Heart left ventricle (tissue), 13 donors: ENCODE measurements at regions not wholly inside any gene's neighbourhood (a gene's known extent, or its start where the extent isn't known, plus 50 kb on each side); places are given as distances from the start of the nearest gene placed in this dataset.

Experiments
- CTCF ChIP-seq, 12 donors: fragments of 200-600 bp; sonication (generic) in 4 of 12; IDR thresholded peaks; one replicate each; pipeline versions ENCODE4 v1.5.0 to v1.8.0; 2018 to 2022; ENCODE audit warnings: antibody characterized with exemption in 12 of 12, mild to moderate bottlenecking in 5 of 12
- POLR2A ChIP-seq, 2 donors: fragments of 450-650 bp; IDR thresholded peaks; one replicate each; pipeline ENCODE4 v1.6.1; 2017; ENCODE audit warnings: antibody characterized with exemption in 2 of 2, mild to moderate bottlenecking in 2 of 2, moderate library complexity in 2 of 2
- donor health status: ischemic (EF 13 %, LVEDD 7.1; RV severe dilation, severe dysfunction).
- donor health status: DM: no; HTN: yes; CAD: no.
- donor health status: DM: no; HTN: no; CAD: no.
- donor health status: ischemic (EF 25% LVEDD 6.9; RV normal size, moderate dysfunction).
- donor health status: ischemic (EF 25% LVEDD 5.7; RV mildly dilated, moderate dysfunction).
- donor health status: ischemic (EF 35%, LVEDD 5.7; RV mildly dilated, moderate dysfunction).
- donor health status: nonischemic (EF 11% LVEDD 7.7; RV severe dilation, severe dysfunction).
- donor health status: DM: yes; HTN: yes; CAD: no.
- donor health status: PGD.
- donor health status: ischemic (EF 29% LVEDD 5.4; RV normal size, mild dysfunction).
- donor health status: nonischemic (EF 23%, LVEDD 6.1; RV moderate dilation, normal function).

DNA sequence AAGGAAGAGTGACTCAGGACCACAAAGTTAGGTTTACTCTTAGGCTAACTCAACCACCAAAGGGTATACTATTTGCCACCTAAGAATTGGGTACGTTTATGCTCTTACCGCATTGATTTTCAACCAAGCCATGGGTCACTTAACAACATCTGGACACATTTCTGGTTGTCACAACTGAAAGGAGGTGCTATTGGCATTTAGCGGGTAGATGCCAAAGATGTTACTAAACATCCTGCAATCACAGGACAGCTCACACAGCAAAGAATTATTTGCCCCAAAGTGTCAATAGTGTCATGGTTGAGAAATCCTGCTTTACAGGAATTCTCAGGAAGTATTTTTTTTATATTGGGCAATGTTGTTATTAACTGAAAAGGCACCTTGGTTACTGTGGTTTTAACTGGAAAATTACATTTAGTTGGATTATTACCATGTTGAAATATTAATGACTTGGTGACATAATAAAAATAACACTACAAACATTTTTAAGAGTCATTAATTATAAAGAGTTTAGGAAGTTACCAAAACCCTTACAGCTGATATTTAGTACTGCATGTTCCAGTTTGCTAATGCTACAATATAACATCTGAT lies 185.0 kb upstream of the TMEM196 start:
- TF ChIP-seq CTCF (IDR thresholded peaks at IDR 0.05) (no peak), POLR2A (IDR thresholded peaks at IDR 0.05) (no peak)
